HG02759 (cell line): ENCODE measurements at regions not wholly inside any gene's neighbourhood (a gene's known extent, or its start where the extent isn't known, plus 50 kb on each side); places are given as distances from the start of the nearest gene placed in this dataset.

Experiments used
- ATAC-seq: cut with Tn5 transposase; IDR thresholded peaks from one replicate; pipeline ENCODE4 v1.9.1; 2021; ENCODE audit warnings: mild to moderate bottlenecking, moderate library complexity; ENCODE audit not compliant: unreplicated experiment

GRCh38 chr13:59464926-59465325 is 698.8 kb downstream of the DIAPH3 start:
- no peak for ATAC-seq

- ATAC-seq: no peak
Measured at GRCh38 chr13:59468396-59468795, 695.3 kb downstream of the DIAPH3 start.

- no peak for ATAC-seq
Measured at GRCh38 chr13:59471106-59471505, 692.6 kb downstream of the DIAPH3 start.

GRCh38 chr13:59472134-59472533 is 691.6 kb downstream of the DIAPH3 start:
- no peak for ATAC-seq

- ATAC-seq: no peak
Measured at GRCh38 chr13:59474696-59475095, 689.0 kb downstream of the DIAPH3 start.

- ATAC-seq: no peak
Measured at GRCh38 chr13:59475911-59476310, 687.8 kb downstream of the DIAPH3 start.

GRCh38 chr13:59476366-59476765 is 687.4 kb downstream of the DIAPH3 start:
- no peak for ATAC-seq

- no peak for ATAC-seq
Measured at GRCh38 chr13:59477011-59477410, 686.7 kb downstream of the DIAPH3 start.

- no peak for ATAC-seq
Measured at GRCh38 chr13:59478908-59479307, 684.8 kb downstream of the DIAPH3 start.

GRCh38 chr13:59479629-59480028 is 684.1 kb downstream of the DIAPH3 start:
- no peak for ATAC-seq

GRCh38 chr13:59480396-59481259 is 683.1 kb downstream of the DIAPH3 start:
- no peak for ATAC-seq

GRCh38 chr13:59483501-59484145 is 680.1 kb downstream of the DIAPH3 start:
- no peak for ATAC-seq

GRCh38 chr13:59487883-59488282 is 675.8 kb downstream of the DIAPH3 start:
- ATAC-seq: no peak

GRCh38 chr13:59488436-59488835 is 675.3 kb downstream of the DIAPH3 start:
- no peak for ATAC-seq

GRCh38 chr13:59490651-59491050 is 673.1 kb downstream of the DIAPH3 start:
- no peak for ATAC-seq

GRCh38 chr13:59492030-59492636 is 671.6 kb downstream of the DIAPH3 start:
- ATAC-seq: no peak

- ATAC-seq: no peak
Measured at GRCh38 chr13:59493436-59493965, 670.2 kb downstream of the DIAPH3 start.

- ATAC-seq: no peak
Measured at GRCh38 chr13:59494151-59494550, 669.6 kb downstream of the DIAPH3 start.

GRCh38 chr13:59494560-59494970 is 669.2 kb downstream of the DIAPH3 start:
- ATAC-seq: no peak

- ATAC-seq: no peak
Measured at GRCh38 chr13:59495299-59495698, 668.4 kb downstream of the DIAPH3 start.

- no peak for ATAC-seq
Measured at GRCh38 chr13:59495936-59496512, 667.7 kb downstream of the DIAPH3 start.
